ENCODE measurements at regions not wholly inside any gene's neighbourhood (a gene's known extent, or its start where the extent isn't known, plus 50 kb on each side); places are given as distances from the start of the nearest gene placed in this dataset.

GRCh38 chr2:238667639-238668038, 180.2 kb upstream of the TWIST2 start:
- TF ChIP-seq, protein P1, sequence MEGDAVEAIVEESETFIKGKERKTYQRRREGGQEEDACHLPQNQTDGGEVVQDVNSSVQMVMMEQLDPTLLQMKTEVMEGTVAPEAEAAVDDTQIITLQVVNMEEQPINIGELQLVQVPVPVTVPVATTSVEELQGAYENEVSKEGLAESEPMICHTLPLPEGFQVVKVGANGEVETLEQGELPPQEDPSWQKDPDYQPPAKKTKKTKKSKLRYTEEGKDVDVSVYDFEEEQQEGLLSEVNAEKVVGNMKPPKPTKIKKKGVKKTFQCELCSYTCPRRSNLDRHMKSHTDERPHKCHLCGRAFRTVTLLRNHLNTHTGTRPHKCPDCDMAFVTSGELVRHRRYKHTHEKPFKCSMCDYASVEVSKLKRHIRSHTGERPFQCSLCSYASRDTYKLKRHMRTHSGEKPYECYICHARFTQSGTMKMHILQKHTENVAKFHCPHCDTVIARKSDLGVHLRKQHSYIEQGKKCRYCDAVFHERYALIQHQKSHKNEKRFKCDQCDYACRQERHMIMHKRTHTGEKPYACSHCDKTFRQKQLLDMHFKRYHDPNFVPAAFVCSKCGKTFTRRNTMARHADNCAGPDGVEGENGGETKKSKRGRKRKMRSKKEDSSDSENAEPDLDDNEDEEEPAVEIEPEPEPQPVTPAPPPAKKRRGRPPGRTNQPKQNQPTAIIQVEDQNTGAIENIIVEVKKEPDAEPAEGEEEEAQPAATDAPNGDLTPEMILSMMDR (IDR thresholded peaks at IDR 0.05; ENCODE audit: insufficient read depth, low read length, poor library complexity, severe bottlenecking) = no peak
- TF ChIP-seq EZH2phosphoT487 (conservative IDR thresholded peaks at IDR 0.05; ENCODE audit: low read length) = no peak
